22Rv1 (cell line): ENCODE measurements at regions not wholly inside any gene's neighbourhood (a gene's known extent, or its start where the extent isn't known, plus 50 kb on each side); places are given as distances from the start of the nearest gene placed in this dataset.

Experiments
- H3K27ac ChIP-seq: fragments of 450-650 bp; 2 replicates; pipeline ENCODE4 v1.5.1; 2017
- CTCF ChIP-seq: fragments of 450-650 bp; IDR thresholded peaks from 2 replicates; pipeline ENCODE4 v1.5.1; 2017; ENCODE audit warnings: mild to moderate bottlenecking
- ZFX ChIP-seq: fragments of 450-650 bp; IDR thresholded peaks from 2 replicates; pipeline ENCODE4 v1.6.1; 2017; ENCODE audit warnings: antibody characterized with exemption, borderline replicate concordance

GRCh38 chr1:172954476-172955150 lies 96.1 kb downstream of the TNFSF18 start:
- H3K27ac ChIP-seq = no peak overlapping the region
- no peak for TF ChIP-seq ZFX
- TF ChIP-seq CTCF = no peak

DNA sequence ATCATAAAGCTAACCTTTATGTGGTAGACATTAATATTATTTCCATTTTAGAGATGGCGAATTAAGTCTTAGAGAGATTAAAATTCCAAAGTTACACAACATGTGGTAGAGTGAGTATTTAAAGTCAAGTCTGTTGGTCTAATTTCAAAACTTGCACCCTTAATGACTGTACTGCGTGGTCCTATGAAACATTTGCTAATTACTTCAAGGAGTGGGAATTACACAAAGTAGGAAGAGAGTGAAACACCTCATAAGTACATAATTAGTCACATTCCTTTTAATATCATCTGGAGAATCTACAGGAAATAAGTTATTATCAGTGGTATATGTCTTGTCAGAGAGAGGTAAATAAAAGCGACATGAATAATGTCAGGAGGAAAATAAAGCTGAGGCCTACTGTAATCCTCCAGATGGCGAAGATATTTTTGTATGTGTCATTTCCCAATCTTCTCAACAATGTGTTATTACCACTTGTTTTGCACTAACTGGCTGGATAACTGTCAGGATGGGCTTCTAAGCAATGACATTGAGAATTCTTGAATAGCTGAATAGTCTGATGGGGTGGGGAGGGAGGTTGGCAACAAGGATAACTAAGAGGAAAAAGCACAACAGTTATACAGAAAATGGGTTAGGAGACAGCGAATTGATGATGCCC lies 95.5 kb downstream of the TNFSF18 start:
- no peak for TF ChIP-seq CTCF
- TF ChIP-seq ZFX = no peak
- no peak overlapping the region for H3K27ac ChIP-seq

DNA sequence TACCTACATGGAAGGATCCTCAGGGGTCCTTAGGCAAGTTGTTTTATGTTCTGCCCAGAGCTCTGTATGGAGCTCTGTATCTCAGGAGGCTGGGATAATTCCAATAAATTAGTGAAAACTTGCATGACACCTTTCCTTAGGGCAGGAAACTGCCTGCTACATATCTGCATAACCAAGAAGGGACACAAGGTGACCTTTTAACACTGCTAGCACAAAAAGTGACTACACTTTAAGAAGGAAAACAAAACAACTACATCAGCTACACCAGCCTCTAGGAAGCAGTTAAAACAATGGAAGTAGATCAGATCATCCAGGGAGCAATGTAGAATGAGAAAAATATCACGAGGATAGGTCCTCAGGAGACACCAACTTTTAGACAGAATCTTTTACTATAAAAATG lies 93.9 kb downstream of the TNFSF18 start:
- TF ChIP-seq ZFX (no peak), CTCF (no peak)
- H3K27ac ChIP-seq = no peak overlapping the region

- no peak for TF ChIP-seq ZFX
- no peak for TF ChIP-seq CTCF
- no peak overlapping the region for H3K27ac ChIP-seq
These were observed 93.2 kb downstream of the TNFSF18 start for GRCh38 chr1:172957491-172957890.

- no peak overlapping the region for H3K27ac ChIP-seq
- no peak for TF ChIP-seq ZFX
- TF ChIP-seq CTCF = no peak
These were observed 91.2 kb downstream of the TNFSF18 start for GRCh38 chr1:172959571-172959970.

GRCh38 chr1:172960019-172960418 lies 90.7 kb downstream of the TNFSF18 start:
- no peak overlapping the region for H3K27ac ChIP-seq
- TF ChIP-seq ZFX = no peak
- TF ChIP-seq CTCF = no peak

GRCh38 chr1:172960454-172961208 lies 90.1 kb downstream of the TNFSF18 start:
- TF ChIP-seq CTCF (peak; percentile 14; the same call in 1 of the 2 replicates), ZFX (no peak)
- H3K27ac ChIP-seq = no peak overlapping the region
